Nephron (organoid): ENCODE measurements at regions not wholly inside any gene's neighbourhood (a gene's known extent, or its start where the extent isn't known, plus 50 kb on each side); places are given as distances from the start of the nearest gene placed in this dataset.

ENCODE experiments used
- H3K27ac Mint-ChIP-seq, 3 experiments: 2 replicates each; pipeline ENCODE4 v1.8.0; 2020; ENCODE audit warnings: mixed read lengths in 3 of 3, mild to moderate bottlenecking in 2 of 3, moderate library complexity in 1 of 3
- H3K27me3 Mint-ChIP-seq: 2 replicates; pipeline ENCODE4 v1.8.0; 2021; ENCODE audit warnings: low read depth, mild to moderate bottlenecking, moderate library complexity, mixed read lengths
- H3K36me3 Mint-ChIP-seq: 2 replicates; pipeline ENCODE4 v1.8.0; 2020; ENCODE audit warnings: low read depth, mixed read lengths
- H3K4me1 Mint-ChIP-seq: 2 replicates; pipeline ENCODE4 v1.8.0; 2020; ENCODE audit warnings: mixed read lengths
- H3K4me3 Mint-ChIP-seq, 3 experiments: 2 replicates each; pipeline ENCODE4 v1.8.0; 2020; ENCODE audit warnings: mild to moderate bottlenecking in 3 of 3, mixed read lengths in 3 of 3, moderate library complexity in 2 of 3
- H3K9me3 Mint-ChIP-seq: 2 replicates; pipeline ENCODE4 v1.8.0; 2020; ENCODE audit warnings: mixed read lengths
- CTCF ChIP-seq, 3 experiments: fragments of 200-600 bp; sonication (generic); IDR thresholded peaks; one replicate each; pipeline ENCODE4 v1.5.0; 2021; ENCODE audit warnings: antibody characterized with exemption in 3 of 3; ENCODE audit not compliant: unreplicated experiment in 3 of 3

DNA sequence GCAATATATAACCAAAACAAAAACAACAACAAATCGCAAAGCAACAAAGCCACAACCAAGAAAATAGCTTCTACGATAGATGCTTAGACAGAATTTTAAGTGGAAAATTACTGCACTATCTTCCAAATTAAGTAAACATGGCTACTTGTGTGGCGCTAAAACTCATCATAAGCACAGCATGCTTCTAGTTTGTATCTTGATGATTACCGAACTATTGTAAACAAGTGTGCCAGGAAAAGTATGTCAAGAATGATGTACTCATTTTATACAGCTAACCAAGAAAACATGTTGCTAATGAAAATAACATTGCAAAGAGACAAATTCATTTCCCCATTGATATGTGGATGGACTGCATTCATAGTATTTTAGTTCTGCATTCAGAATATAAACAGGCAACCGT lies 271.9 kb upstream of the GPC6 start:
- Mint-ChIP-seq H3K4me3 (no peak overlapping the region), H3K36me3 (no peaks in the 10 kb centered on the region), H3K27ac (no peak overlapping the region), H3K27me3 (no peaks in the 10 kb centered on the region), H3K4me1 (peaks cover 4% of the 10 kb centered on the region), H3K9me3 (peaks cover 4% of the 10 kb centered on the region)
- TF ChIP-seq CTCF (IDR thresholded peaks at IDR 0.05; ENCODE audit: unreplicated experiment in 3 of 3): no peak

DNA sequence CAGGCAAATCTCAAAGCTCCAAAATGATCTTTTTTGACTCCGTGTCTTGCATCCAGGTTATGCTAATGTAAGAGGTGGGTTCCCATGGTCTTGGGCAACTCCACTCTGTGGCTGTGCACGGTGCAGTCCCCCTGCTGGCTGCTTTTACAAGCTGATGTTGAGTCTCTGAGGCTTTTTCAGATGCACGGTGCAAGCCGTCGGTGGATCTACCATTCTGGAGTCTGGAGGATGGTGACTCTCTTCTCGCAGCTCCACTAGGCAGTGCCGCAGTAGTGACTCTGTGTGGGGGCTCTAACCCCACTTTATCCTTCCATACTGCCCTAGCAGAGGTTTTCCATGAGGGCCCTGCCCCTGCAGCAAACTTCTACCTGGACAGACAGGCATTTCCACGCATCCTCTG lies 266.8 kb upstream of the GPC6 start:
- H3K36me3 Mint-ChIP-seq: peaks cover 4% of the 10 kb centered on the region
- no peak overlapping the region for H3K27ac Mint-ChIP-seq
- TF ChIP-seq CTCF (IDR thresholded peaks at IDR 0.05; ENCODE audit: unreplicated experiment in 3 of 3): no peak
- no peaks in the 10 kb centered on the region for H3K4me1 Mint-ChIP-seq
- H3K9me3 Mint-ChIP-seq: peaks cover 17% of the 10 kb centered on the region
- no peak overlapping the region for H3K4me3 Mint-ChIP-seq
- H3K27me3 Mint-ChIP-seq: no peaks in the 10 kb centered on the region

- Mint-ChIP-seq H3K4me3 (no peak overlapping the region), H3K9me3 (peaks cover 17% of the 10 kb centered on the region), H3K27ac (no peak overlapping the region), H3K36me3 (peaks cover 4% of the 10 kb centered on the region), H3K4me1 (no peaks in the 10 kb centered on the region), H3K27me3 (no peaks in the 10 kb centered on the region)
- TF ChIP-seq CTCF (IDR thresholded peaks at IDR 0.05; ENCODE audit: unreplicated experiment in 3 of 3): no peak
Measured at GRCh38 chr13:92963029-92963428, 263.6 kb upstream of the GPC6 start.

GRCh38 chr13:92966341-92966740 lies 260.3 kb upstream of the GPC6 start:
- Mint-ChIP-seq H3K4me3 (no peak overlapping the region), H3K9me3 (peaks cover 8% of the 10 kb centered on the region), H3K36me3 (no peaks in the 10 kb centered on the region), H3K27ac (no peak overlapping the region), H3K27me3 (no peaks in the 10 kb centered on the region), H3K4me1 (no peaks in the 10 kb centered on the region)
- no peak for TF ChIP-seq CTCF (IDR thresholded peaks at IDR 0.05; ENCODE audit: unreplicated experiment in 3 of 3)

DNA sequence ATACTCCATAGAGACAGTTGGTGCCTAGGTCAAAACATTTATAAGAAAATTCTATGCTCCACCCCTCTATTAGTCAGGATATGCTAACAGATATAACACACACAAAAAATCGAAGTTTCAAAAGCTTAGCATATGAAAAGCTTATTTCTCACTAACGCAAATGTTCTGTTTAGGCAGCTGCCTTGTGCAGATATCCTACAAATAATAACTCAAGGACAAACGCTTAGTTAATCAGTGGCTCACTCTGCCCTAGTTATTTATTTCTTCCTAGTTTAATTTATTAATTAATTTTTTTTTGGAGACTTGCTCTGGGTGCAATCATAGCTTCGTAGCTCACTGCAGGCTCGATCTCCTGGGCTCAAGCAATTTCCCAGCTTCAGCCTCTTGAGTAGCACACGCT lies 259.7 kb upstream of the GPC6 start:
- H3K9me3 Mint-ChIP-seq: peaks cover 5% of the 10 kb centered on the region
- H3K27ac Mint-ChIP-seq: peak overlapping the region in 1 of 3 experiments; percentile 25
- no peaks in the 10 kb centered on the region for H3K27me3 Mint-ChIP-seq
- no peak for TF ChIP-seq CTCF (IDR thresholded peaks at IDR 0.05; ENCODE audit: unreplicated experiment in 3 of 3)
- H3K36me3 Mint-ChIP-seq: no peaks in the 10 kb centered on the region
- H3K4me1 Mint-ChIP-seq: no peaks in the 10 kb centered on the region
- no peak overlapping the region for H3K4me3 Mint-ChIP-seq

DNA sequence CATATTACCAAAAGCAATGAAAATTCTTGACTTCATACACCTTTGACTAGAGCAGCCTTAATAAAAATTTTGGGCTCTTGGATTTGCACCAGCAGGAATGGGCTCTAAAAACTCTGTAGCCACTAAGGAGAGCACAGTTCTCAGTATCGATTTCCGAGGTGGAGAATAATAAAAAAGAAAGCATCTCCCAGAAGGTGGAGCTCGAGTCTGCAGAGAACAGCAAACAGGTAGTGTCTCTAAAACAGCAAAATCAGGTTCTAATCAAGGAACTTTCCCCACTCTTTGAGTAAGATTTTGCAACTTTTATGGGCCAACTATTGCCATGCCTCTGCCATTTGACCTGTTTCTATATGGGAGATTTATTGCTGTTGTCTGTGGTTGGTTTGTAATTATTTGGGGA lies 258.7 kb upstream of the GPC6 start:
- H3K4me3 Mint-ChIP-seq: no peak overlapping the region
- H3K27ac Mint-ChIP-seq: no peak overlapping the region
- TF ChIP-seq CTCF (IDR thresholded peaks at IDR 0.05; ENCODE audit: unreplicated experiment in 3 of 3): no peak
- no peaks in the 10 kb centered on the region for H3K4me1 Mint-ChIP-seq
- no peaks in the 10 kb centered on the region for H3K36me3 Mint-ChIP-seq
- no peaks in the 10 kb centered on the region for H3K27me3 Mint-ChIP-seq
- peaks cover 5% of the 10 kb centered on the region for H3K9me3 Mint-ChIP-seq
